OCI-M1 (cell line): ENCODE measurements at regions not wholly inside any gene's neighbourhood (a gene's known extent, or its start where the extent isn't known, plus 50 kb on each side); places are given as distances from the start of the nearest gene placed in this dataset.
A peak's percentile ranks its signal among the peaks of the same experiment; 100 is the strongest.

Experiments used
- DNase-seq: peaks from one replicate; lab custom pipeline; 2025; lab: John Stamatoyannopoulos, UW

GRCh38 chr18:69330385-69331005, 70.2 kb upstream of the DOK6 start:
- DNase-seq = peak; percentile 36

- no peak for DNase-seq
Measured at GRCh38 chr18:69349912-69350597, 50.6 kb upstream of the DOK6 start.
